Panc1 (cell line): ENCODE measurements at regions not wholly inside any gene's neighbourhood (a gene's known extent, or its start where the extent isn't known, plus 50 kb on each side); places are given as distances from the start of the nearest gene placed in this dataset.

Source experiments
- ATAC-seq: fragments of 200-7000 bp; cut with Tn5 transposase; 2 replicates; pipeline ENCODE4 v1.9.1; 2020; ENCODE audit warnings: mild to moderate bottlenecking, moderate library complexity
- BruUV-seq: library from RNA; stranded (reverse); fragments of 400-500 nt; replicated peaks from 2 replicates; lab custom pipeline; 2021; lab: Mats Ljungman, UMichigan
- CTCF ChIA-PET: fragments of 300-600 bp; sonication (Branson Sonifier 250); formaldehyde crosslinking; loops from one replicate; lab custom pipeline; 2022; ENCODE audit warnings: antibody characterized with exemption; lab: Charles Lee
- POLR2A ChIA-PET: fragments of 300-600 bp; sonication (Branson Sonifier 250); formaldehyde crosslinking; loops from one replicate; lab custom pipeline; 2022; ENCODE audit warnings: antibody characterized with exemption; lab: Charles Lee
- DNase-seq: peaks from one replicate; pipeline ENCODE4 v3.0.0-alpha.2; 2010; ENCODE audit warnings: low read depth, low spot score
- H3K27ac ChIP-seq: 2 replicates; pipeline ENCODE4 v1.5.1; 2011; ENCODE audit warnings: mild to moderate bottlenecking, low read length, inconsistent platforms
- H3K27me3 ChIP-seq: fragments of 200-500 bp; sonication (Bioruptor generic); 2 replicates; pipeline ENCODE4 v1.6.0; 2014; ENCODE audit warnings: low read length, inconsistent platforms; ENCODE audit not compliant: control insufficient read depth, insufficient read depth
- H3K36me3 ChIP-seq: fragments of 200-500 bp; sonication (Bioruptor generic); 2 replicates; pipeline ENCODE4 v1.5.1; 2014; ENCODE audit warnings: inconsistent platforms, mild to moderate bottlenecking, low read length, moderate library complexity; ENCODE audit not compliant: control insufficient read depth, insufficient read depth
- H3K4me1 ChIP-seq: 2 replicates; pipeline ENCODE4 v1.5.1; 2011; ENCODE audit warnings: inconsistent platforms, mild to moderate bottlenecking, low read length, moderate library complexity; ENCODE audit not compliant: control insufficient read depth, insufficient read depth
- H3K4me3 ChIP-seq, 2 experiments: 2 replicates each; pipeline ENCODE4 v1.5.1; 2011 to 2012; ENCODE audit warnings: low read depth in 2 of 2, low read length in 2 of 2, mild to moderate bottlenecking in 2 of 2, inconsistent platforms in 1 of 2, moderate library complexity in 1 of 2
- H3K9me3 ChIP-seq: fragments of 200-500 bp; sonication (Bioruptor generic); 2 replicates; pipeline ENCODE4 v1.5.1; 2014; ENCODE audit warnings: low read depth, mild to moderate bottlenecking, inconsistent platforms, low read length, moderate library complexity; ENCODE audit not compliant: control insufficient read depth, insufficient read depth
- POLR2AphosphoS5 ChIP-seq: IDR thresholded peaks from 2 replicates; pipeline ENCODE4 v1.6.1; 2012; ENCODE audit warnings: mild to moderate bottlenecking, low read depth, low read length, moderate library complexity
- SIN3A ChIP-seq: IDR thresholded peaks from 2 replicates; pipeline ENCODE4 v1.6.1; 2012; ENCODE audit warnings: low read depth, mild to moderate bottlenecking, low read length, moderate library complexity, borderline replicate concordance; ENCODE audit not compliant: insufficient read depth
- TCF7L2 ChIP-seq: IDR thresholded peaks from 2 replicates; pipeline ENCODE4 v1.6.1; 2011; ENCODE audit warnings: mild to moderate bottlenecking, low read depth, low read length, inconsistent platforms
- in situ Hi-C: cut with HindIII; loops from 2 replicates; pipeline ENCODE4 v1.10.0; 2016; ENCODE audit warnings: low sequenced_read_pairs, low pct_unique_long_range_greater_than_20kb
- intact Hi-C: fragments of 100-400 bp; cut with micrococcal nuclease; formaldehyde crosslinking; loops from one replicate; pipeline ENCODE4 v1.10.0; 2022; ENCODE audit not compliant: unreplicated experiment
- TF ChIP-seq, protein P1 (sequence below), 2 experiments: IDR thresholded peaks; 2 replicates each; pipeline ENCODE4 v1.6.1; 2011 to 2012; ENCODE audit warnings: low read depth in 2 of 2, control low read depth in 1 of 2, low read length in 1 of 2, mild to moderate bottlenecking in 1 of 2, moderate library complexity in 1 of 2; ENCODE audit not compliant: insufficient read depth in 1 of 2
- TF ChIP-seq, protein P2 (sequence below): fragments of 450-650 bp; IDR thresholded peaks from 2 replicates; pipeline ENCODE4 v1.5.1; 2017; ENCODE audit warnings: mild to moderate bottlenecking

DNA sequence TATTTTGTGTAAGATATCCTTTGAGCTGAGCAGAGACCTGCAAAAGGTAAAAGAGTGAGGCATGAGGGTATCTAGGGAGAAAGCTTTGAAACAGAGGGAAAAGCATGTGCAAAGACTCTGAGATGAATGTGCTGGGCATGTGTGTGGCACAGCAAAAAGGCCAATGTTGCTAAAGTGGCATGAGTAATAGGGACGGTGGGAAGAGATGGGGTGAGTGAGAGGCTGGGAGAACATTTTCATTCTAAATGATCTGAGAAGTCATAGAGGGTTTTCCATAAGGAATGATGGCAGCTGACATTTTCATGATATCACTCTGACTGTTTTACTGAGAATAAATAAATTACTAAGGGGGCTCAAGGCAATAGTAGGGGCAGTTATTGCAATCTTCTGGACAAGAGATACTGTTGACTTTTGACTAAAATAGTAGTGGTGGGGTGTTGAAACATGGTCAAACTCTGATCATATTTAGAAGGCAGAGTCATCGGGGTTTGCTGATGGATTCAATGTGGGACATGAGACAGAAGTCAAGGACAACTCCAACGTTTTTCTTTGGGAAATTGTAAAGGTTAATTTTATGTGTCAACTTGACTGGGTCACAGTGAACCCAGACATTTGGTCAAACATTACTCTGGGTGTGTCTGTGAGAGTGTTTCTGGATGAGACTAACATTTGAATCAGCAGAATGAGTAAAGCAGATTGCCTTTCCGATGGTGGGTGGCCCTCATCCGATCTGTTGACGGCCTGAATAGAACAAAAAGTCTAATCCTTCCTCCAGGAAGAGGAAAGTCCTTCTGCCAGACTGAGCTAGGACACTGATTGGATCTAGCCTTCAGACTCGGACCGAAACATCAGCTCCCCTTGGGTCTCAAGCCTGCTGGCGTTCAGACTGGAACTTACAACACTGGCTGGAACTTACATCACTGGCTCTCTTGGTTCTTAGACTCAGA lies 193.9 kb upstream of the PLXNC1 start:
- TF ChIP-seq POLR2AphosphoS5 = no peak
- TF ChIP-seq, protein P1, sequence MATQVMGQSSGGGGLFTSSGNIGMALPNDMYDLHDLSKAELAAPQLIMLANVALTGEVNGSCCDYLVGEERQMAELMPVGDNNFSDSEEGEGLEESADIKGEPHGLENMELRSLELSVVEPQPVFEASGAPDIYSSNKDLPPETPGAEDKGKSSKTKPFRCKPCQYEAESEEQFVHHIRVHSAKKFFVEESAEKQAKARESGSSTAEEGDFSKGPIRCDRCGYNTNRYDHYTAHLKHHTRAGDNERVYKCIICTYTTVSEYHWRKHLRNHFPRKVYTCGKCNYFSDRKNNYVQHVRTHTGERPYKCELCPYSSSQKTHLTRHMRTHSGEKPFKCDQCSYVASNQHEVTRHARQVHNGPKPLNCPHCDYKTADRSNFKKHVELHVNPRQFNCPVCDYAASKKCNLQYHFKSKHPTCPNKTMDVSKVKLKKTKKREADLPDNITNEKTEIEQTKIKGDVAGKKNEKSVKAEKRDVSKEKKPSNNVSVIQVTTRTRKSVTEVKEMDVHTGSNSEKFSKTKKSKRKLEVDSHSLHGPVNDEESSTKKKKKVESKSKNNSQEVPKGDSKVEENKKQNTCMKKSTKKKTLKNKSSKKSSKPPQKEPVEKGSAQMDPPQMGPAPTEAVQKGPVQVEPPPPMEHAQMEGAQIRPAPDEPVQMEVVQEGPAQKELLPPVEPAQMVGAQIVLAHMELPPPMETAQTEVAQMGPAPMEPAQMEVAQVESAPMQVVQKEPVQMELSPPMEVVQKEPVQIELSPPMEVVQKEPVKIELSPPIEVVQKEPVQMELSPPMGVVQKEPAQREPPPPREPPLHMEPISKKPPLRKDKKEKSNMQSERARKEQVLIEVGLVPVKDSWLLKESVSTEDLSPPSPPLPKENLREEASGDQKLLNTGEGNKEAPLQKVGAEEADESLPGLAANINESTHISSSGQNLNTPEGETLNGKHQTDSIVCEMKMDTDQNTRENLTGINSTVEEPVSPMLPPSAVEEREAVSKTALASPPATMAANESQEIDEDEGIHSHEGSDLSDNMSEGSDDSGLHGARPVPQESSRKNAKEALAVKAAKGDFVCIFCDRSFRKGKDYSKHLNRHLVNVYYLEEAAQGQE (IDR thresholded peaks at IDR 0.05; ENCODE audit: insufficient read depth in 1 of 2, low read depth in 2 of 2, low read length in 1 of 2) = no peak
- TF ChIP-seq, protein P2, sequence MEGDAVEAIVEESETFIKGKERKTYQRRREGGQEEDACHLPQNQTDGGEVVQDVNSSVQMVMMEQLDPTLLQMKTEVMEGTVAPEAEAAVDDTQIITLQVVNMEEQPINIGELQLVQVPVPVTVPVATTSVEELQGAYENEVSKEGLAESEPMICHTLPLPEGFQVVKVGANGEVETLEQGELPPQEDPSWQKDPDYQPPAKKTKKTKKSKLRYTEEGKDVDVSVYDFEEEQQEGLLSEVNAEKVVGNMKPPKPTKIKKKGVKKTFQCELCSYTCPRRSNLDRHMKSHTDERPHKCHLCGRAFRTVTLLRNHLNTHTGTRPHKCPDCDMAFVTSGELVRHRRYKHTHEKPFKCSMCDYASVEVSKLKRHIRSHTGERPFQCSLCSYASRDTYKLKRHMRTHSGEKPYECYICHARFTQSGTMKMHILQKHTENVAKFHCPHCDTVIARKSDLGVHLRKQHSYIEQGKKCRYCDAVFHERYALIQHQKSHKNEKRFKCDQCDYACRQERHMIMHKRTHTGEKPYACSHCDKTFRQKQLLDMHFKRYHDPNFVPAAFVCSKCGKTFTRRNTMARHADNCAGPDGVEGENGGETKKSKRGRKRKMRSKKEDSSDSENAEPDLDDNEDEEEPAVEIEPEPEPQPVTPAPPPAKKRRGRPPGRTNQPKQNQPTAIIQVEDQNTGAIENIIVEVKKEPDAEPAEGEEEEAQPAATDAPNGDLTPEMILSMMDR = no peak
- intact Hi-C loops = no loop called here
- H3K9me3 ChIP-seq = peaks cover 5% of the 10 kb centered on the region; the same call in 1 of the 2 replicates
- H3K4me1 ChIP-seq = no peaks in the 10 kb centered on the region
- DNase-seq (no peak), ATAC-seq (no peak)
- ChIA-PET CTCF (no interaction called here), POLR2A (interaction anchor here (0.6 kb wide), 1 partner anchor 116 kb away, joined by 4 read pairs; no protein-coding TSS in a partner anchor)
- H3K27ac ChIP-seq = no peak overlapping the region
- H3K4me3 ChIP-seq = no peak overlapping the region
- in situ Hi-C loops = no loop called here
- no peaks in the 10 kb centered on the region for H3K36me3 ChIP-seq
- BruUV-seq = no TSS peak
- no peaks in the 10 kb centered on the region for H3K27me3 ChIP-seq

DNA sequence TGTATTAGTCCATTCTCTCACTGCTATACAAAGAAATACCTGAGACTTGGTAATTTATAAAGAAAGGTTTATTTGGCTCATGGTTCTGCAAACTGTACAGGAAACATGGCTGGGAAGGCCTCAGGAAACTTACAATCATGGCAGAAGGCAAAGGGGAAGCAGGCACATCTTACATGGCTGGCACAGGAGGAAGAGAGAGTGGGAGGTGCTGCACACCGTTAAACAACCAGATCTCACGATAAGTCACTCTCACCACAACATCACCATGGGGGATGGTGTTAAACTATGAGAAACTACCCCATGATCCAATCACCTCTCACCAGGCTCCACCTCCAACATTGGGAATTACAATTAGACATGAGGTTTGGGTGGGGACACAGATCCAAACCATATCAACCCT lies 191.8 kb upstream of the PLXNC1 start:
- no peak for ATAC-seq
- DNase-seq = no peak
- H3K4me3 ChIP-seq = no peak overlapping the region
- intact Hi-C loops (no loop called here), in situ Hi-C loops (no loop called here)
- H3K36me3 ChIP-seq = no peaks in the 10 kb centered on the region
- H3K4me1 ChIP-seq = no peaks in the 10 kb centered on the region
- H3K27ac ChIP-seq = no peak overlapping the region
- no peaks in the 10 kb centered on the region for H3K27me3 ChIP-seq
- POLR2A ChIA-PET = no interaction called here
- no TSS peak for BruUV-seq
- CTCF ChIA-PET = no interaction called here
- TF ChIP-seq, protein P1 (IDR thresholded peaks at IDR 0.05; ENCODE audit: insufficient read depth in 1 of 2, low read depth in 2 of 2, low read length in 1 of 2) = no peak
- TF ChIP-seq POLR2AphosphoS5 = no peak
- TF ChIP-seq, protein P2 = no peak
- no peak for TF ChIP-seq SIN3A
- no peak for TF ChIP-seq TCF7L2
- H3K9me3 ChIP-seq = no peaks in the 10 kb centered on the region
